Prostate gland (tissue), 2 donors: ENCODE measurements at regions not wholly inside any gene's neighbourhood (a gene's known extent, or its start where the extent isn't known, plus 50 kb on each side); places are given as distances from the start of the nearest gene placed in this dataset.

Experiments used
- POLR2AphosphoS5 ChIP-seq: sonication (generic); formaldehyde crosslinking; IDR thresholded peaks from one replicate; pipeline ENCODE4 v1.6.1; 2017; ENCODE audit warnings: antibody characterized with exemption
- TF ChIP-seq, protein P1 (sequence below), 4 experiments: fragments of 200-600 bp in 2 of 4; fragments of 450-650 bp in 2 of 4; sonication (generic) in 2 of 4; IDR thresholded peaks; 1 replicate in 3 of 4; 2 replicates in 1 of 4; pipeline ENCODE4 v1.5.1; 2016 to 2019; ENCODE audit warnings: antibody characterized with exemption in 4 of 4, mild to moderate bottlenecking in 2 of 4, moderate library complexity in 2 of 4

DNA sequence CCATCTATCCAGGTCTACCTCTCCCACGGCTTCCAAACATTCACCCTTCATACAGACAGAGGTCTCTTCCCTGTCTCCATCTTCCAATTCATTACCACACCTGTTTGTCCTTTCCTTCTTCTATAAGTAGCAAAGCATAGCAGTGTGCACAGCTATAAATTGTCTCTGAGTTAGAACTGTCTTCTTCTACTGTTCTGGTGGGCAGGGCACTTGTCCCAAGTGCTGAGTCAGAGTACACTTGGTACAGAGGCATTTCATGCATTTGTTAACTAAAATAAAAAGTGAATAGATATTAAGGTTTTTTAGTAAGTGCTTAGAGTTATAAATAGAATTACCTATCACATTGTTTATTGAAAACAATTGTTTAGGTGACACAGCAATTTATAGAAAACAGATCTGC lies 150.1 kb upstream of the CCDC54 start:
- TF ChIP-seq POLR2AphosphoS5, result no peak
- TF ChIP-seq, protein P1, sequence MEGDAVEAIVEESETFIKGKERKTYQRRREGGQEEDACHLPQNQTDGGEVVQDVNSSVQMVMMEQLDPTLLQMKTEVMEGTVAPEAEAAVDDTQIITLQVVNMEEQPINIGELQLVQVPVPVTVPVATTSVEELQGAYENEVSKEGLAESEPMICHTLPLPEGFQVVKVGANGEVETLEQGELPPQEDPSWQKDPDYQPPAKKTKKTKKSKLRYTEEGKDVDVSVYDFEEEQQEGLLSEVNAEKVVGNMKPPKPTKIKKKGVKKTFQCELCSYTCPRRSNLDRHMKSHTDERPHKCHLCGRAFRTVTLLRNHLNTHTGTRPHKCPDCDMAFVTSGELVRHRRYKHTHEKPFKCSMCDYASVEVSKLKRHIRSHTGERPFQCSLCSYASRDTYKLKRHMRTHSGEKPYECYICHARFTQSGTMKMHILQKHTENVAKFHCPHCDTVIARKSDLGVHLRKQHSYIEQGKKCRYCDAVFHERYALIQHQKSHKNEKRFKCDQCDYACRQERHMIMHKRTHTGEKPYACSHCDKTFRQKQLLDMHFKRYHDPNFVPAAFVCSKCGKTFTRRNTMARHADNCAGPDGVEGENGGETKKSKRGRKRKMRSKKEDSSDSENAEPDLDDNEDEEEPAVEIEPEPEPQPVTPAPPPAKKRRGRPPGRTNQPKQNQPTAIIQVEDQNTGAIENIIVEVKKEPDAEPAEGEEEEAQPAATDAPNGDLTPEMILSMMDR (IDR thresholded peaks at IDR 0.05), result no peak
